OCI-LY1 (cell line): ENCODE measurements at regions not wholly inside any gene's neighbourhood (a gene's known extent, or its start where the extent isn't known, plus 50 kb on each side); places are given as distances from the start of the nearest gene placed in this dataset.

ENCODE experiments used
- CTCF ChIP-seq: fragments of 200-600 bp; sonication (generic), shearing (Covaris generic); IDR thresholded peaks from 2 replicates; pipeline ENCODE4 v1.5.1; 2017; ENCODE audit warnings: mild to moderate bottlenecking, antibody characterized with exemption, low read length, moderate library complexity, mixed read lengths
- EZH2 ChIP-seq: fragments of 200-600 bp; sonication (generic), shearing (Covaris generic); IDR thresholded peaks from 2 replicates; pipeline ENCODE4 v1.8.0; 2017; ENCODE audit warnings: borderline replicate concordance, mixed run types, mild to moderate bottlenecking, antibody characterized with exemption, low read length, moderate library complexity, mixed read lengths

GRCh38 chr3:195015021-195015420, 255.9 kb downstream of the XXYLT1 start:
- no peak for TF ChIP-seq EZH2
- no peak for TF ChIP-seq CTCF
